ENCODE measurements at regions not wholly inside any gene's neighbourhood (a gene's known extent, or its start where the extent isn't known, plus 50 kb on each side); places are given as distances from the start of the nearest gene placed in this dataset.

- Histone ChIP-seq H3K27me3 (ENCODE audit: insufficient read depth, low read length) (no peaks in the 10 kb centered on the region), H3K4me1 (ENCODE audit: insufficient read depth, low read length) (no peaks in the 10 kb centered on the region), H2AFZ (ENCODE audit: low read depth, low read length) (no peak overlapping the region)
Observed at GRCh38 chr1:8206391-8206790, 111.5 kb upstream of the SLC45A1 start.

DNA sequence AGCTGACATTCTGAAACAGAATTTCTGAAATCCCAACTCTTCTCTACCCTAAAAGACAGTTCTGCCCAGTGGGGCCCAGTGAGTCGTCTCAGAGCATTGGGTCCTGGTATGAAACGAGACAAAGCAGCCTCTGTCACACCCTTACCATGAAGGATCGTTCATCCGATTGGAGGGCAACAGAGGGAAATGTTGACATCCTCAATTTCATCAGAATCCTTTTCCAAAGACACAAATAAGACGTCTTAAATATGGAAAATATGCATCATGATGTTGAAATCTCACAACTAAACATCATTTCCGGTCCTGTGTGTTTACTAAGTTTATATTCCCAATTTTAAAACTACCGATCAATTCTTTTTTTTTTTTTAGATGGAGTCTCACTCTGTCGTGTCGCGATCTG is 112.1 kb upstream of the SLC45A1 start:
- no peaks in the 10 kb centered on the region for H3K4me1 ChIP-seq (ENCODE audit: insufficient read depth, low read length)

More at GRCh38 chr1:8206391-8206790, 111.5 kb upstream of the SLC45A1 start:
- no peak overlapping the region for H3K4me3 ChIP-seq (ENCODE audit: low read length)
- no peaks in the 10 kb centered on the region for H3K36me3 ChIP-seq (ENCODE audit: insufficient read depth, low read length)
- H3K9me3 ChIP-seq (ENCODE audit: low read length) = no peaks in the 10 kb centered on the region

GRCh38 chr1:8204826-8205225 is 113.1 kb upstream of the SLC45A1 start:
- H3K27me3 ChIP-seq (ENCODE audit: insufficient read depth, low read length) = no peaks in the 10 kb centered on the region
- no peak overlapping the region for H3K4me3 ChIP-seq (ENCODE audit: low read length)
- H2AFZ ChIP-seq (ENCODE audit: low read depth, low read length) = no peak overlapping the region

More for the DNA sequence above, 112.1 kb upstream of the SLC45A1 start:
- H3K4me3 ChIP-seq (ENCODE audit: low read length) = no peak overlapping the region
- no peaks in the 10 kb centered on the region for H3K36me3 ChIP-seq (ENCODE audit: insufficient read depth, low read length)
- H3K27me3 ChIP-seq (ENCODE audit: insufficient read depth, low read length) = no peaks in the 10 kb centered on the region
- H2AFZ ChIP-seq (ENCODE audit: low read depth, low read length) = no peak overlapping the region
- no peaks in the 10 kb centered on the region for H3K9me3 ChIP-seq (ENCODE audit: low read length)

DNA sequence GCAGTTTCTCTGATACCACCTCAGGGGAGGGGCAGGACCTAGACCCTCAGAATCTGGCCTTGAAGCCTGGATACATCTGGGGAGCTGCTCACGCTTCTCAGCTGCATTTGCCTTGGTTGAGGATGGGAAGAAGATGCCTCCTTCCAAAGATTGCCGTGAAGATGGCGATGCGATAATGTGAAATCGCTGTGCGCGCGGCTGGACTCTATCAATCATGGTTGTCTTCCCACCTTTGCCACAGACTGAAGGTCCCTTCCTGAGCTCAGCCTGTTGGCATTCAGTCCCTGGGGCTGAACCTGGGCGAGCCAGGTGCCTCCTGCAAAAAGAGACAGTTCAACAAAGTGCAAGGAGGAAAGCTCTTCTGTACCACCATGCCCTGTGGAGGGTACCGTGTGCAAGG is 114.4 kb upstream of the SLC45A1 start:
- no peak overlapping the region for H2AFZ ChIP-seq (ENCODE audit: low read depth, low read length)
- no peak overlapping the region for H3K4me3 ChIP-seq (ENCODE audit: low read length)
- no peaks in the 10 kb centered on the region for H3K4me1 ChIP-seq (ENCODE audit: insufficient read depth, low read length)
- H3K9me3 ChIP-seq (ENCODE audit: low read length) = no peaks in the 10 kb centered on the region
- H3K27me3 ChIP-seq (ENCODE audit: insufficient read depth, low read length) = no peaks in the 10 kb centered on the region
- H3K36me3 ChIP-seq (ENCODE audit: insufficient read depth, low read length) = no peaks in the 10 kb centered on the region

More at GRCh38 chr1:8204826-8205225, 113.1 kb upstream of the SLC45A1 start:
- no peaks in the 10 kb centered on the region for H3K4me1 ChIP-seq (ENCODE audit: insufficient read depth, low read length)
- H3K36me3 ChIP-seq (ENCODE audit: insufficient read depth, low read length) = no peaks in the 10 kb centered on the region
- H3K9me3 ChIP-seq (ENCODE audit: low read length) = no peaks in the 10 kb centered on the region

- Histone ChIP-seq H3K36me3 (ENCODE audit: insufficient read depth, low read length) (no peaks in the 10 kb centered on the region), H3K9me3 (ENCODE audit: low read length) (no peaks in the 10 kb centered on the region), H2AFZ (ENCODE audit: low read depth, low read length) (no peak overlapping the region), H3K4me1 (ENCODE audit: insufficient read depth, low read length) (no peaks in the 10 kb centered on the region), H3K4me3 (ENCODE audit: low read length) (no peak overlapping the region), H3K27me3 (ENCODE audit: insufficient read depth, low read length) (no peaks in the 10 kb centered on the region)
Observed at GRCh38 chr1:8203056-8203455, 114.9 kb upstream of the SLC45A1 start.

DNA sequence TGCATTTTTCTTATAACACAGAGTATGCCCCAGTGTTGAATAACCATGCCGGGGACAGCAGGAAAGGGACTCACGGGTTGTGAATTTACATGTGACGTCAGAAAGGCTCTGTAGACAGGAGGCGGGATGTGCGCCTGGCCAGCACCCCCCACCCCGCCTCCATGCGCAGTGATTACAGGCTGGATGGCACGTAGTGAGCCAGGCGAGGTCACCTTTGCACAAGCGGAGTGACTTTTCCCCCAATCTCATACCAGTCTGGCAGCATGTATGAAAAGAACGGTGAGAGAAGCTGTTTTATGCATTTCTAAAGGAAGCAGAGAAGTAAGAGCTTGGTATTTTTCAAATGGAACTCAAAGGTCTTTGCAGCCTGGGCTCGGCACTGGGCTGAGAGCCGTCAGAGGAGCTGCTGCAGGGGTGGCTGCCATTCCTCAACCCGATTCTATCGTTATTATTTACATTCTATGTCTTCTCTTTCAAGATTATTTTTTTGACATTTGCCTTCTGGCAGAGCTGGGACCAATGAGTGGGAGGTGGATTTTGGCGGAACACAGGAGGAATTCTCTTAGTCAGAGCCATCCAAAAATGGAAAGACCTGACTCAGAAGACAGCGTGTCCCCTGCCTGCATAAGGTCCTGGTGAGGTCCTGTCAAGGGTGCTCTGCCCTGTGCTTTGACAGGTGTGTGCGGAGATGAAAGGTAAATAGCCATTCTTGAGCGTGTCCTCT is 115.6 kb upstream of the SLC45A1 start:
- no peak overlapping the region for H3K4me3 ChIP-seq (ENCODE audit: low read length)
- no peaks in the 10 kb centered on the region for H3K4me1 ChIP-seq (ENCODE audit: insufficient read depth, low read length)
- no peaks in the 10 kb centered on the region for H3K27me3 ChIP-seq (ENCODE audit: insufficient read depth, low read length)
- no peaks in the 10 kb centered on the region for H3K36me3 ChIP-seq (ENCODE audit: insufficient read depth, low read length)
- H3K9me3 ChIP-seq (ENCODE audit: low read length) = no peaks in the 10 kb centered on the region
- H2AFZ ChIP-seq (ENCODE audit: low read depth, low read length) = no peak overlapping the region

- H3K27me3 ChIP-seq (ENCODE audit: insufficient read depth, low read length) = no peaks in the 10 kb centered on the region
- no peaks in the 10 kb centered on the region for H3K4me1 ChIP-seq (ENCODE audit: insufficient read depth, low read length)
- no peak overlapping the region for H3K4me3 ChIP-seq (ENCODE audit: low read length)
- H2AFZ ChIP-seq (ENCODE audit: low read depth, low read length) = no peak overlapping the region
- no peaks in the 10 kb centered on the region for H3K9me3 ChIP-seq (ENCODE audit: low read length)
- no peaks in the 10 kb centered on the region for H3K36me3 ChIP-seq (ENCODE audit: insufficient read depth, low read length)
Observed at GRCh38 chr1:8201331-8201861, 116.5 kb upstream of the SLC45A1 start.

GRCh38 chr1:8200317-8201115 is 117.4 kb upstream of the SLC45A1 start:
- no peaks in the 10 kb centered on the region for H3K4me1 ChIP-seq (ENCODE audit: insufficient read depth, low read length)
- H3K4me3 ChIP-seq (ENCODE audit: low read length) = no peak overlapping the region
- H3K36me3 ChIP-seq (ENCODE audit: insufficient read depth, low read length) = no peaks in the 10 kb centered on the region
- no peaks in the 10 kb centered on the region for H3K9me3 ChIP-seq (ENCODE audit: low read length)
- no peak overlapping the region for H2AFZ ChIP-seq (ENCODE audit: low read depth, low read length)
- no peaks in the 10 kb centered on the region for H3K27me3 ChIP-seq (ENCODE audit: insufficient read depth, low read length)

DNA sequence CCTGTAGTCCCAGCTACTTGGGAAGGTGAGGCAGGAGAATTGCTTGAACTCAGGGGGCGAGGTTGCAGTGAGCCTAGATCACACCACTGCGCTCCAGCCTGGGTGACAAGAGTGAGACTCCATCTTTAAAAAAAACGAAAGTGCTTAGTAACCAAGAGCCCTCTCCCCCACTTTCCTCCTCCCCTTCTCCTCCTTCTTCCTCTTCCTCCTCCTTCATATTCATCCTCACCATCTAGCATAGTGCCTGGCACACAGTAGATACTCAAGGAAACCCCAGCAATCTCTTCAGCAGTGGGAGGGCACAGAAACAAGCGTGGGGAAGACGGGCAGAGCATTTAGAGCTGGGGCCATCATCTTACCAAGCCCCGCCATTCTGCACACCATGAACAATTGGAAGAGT is 119.4 kb upstream of the SLC45A1 start:
- no peaks in the 10 kb centered on the region for H3K36me3 ChIP-seq (ENCODE audit: insufficient read depth, low read length)
- H3K4me3 ChIP-seq (ENCODE audit: low read length) = no peak overlapping the region
- no peaks in the 10 kb centered on the region for H3K4me1 ChIP-seq (ENCODE audit: insufficient read depth, low read length)
- no peaks in the 10 kb centered on the region for H3K27me3 ChIP-seq (ENCODE audit: insufficient read depth, low read length)
- no peak overlapping the region for H2AFZ ChIP-seq (ENCODE audit: low read depth, low read length)
- no peaks in the 10 kb centered on the region for H3K9me3 ChIP-seq (ENCODE audit: low read length)

GRCh38 chr1:8197493-8198282 is 120.2 kb upstream of the SLC45A1 start:
- H3K4me3 ChIP-seq (ENCODE audit: low read length) = no peak overlapping the region
- H3K27me3 ChIP-seq (ENCODE audit: insufficient read depth, low read length) = no peaks in the 10 kb centered on the region
- H3K9me3 ChIP-seq (ENCODE audit: low read length) = no peaks in the 10 kb centered on the region
- no peaks in the 10 kb centered on the region for H3K4me1 ChIP-seq (ENCODE audit: insufficient read depth, low read length)
- H3K36me3 ChIP-seq (ENCODE audit: insufficient read depth, low read length) = no peaks in the 10 kb centered on the region
- H2AFZ ChIP-seq (ENCODE audit: low read depth, low read length) = no peak overlapping the region

GRCh38 chr1:8194481-8195227 is 123.3 kb upstream of the SLC45A1 start:
- H3K4me3 ChIP-seq (ENCODE audit: low read length) = no peak overlapping the region
- no peaks in the 10 kb centered on the region for H3K36me3 ChIP-seq (ENCODE audit: insufficient read depth, low read length)
- no peaks in the 10 kb centered on the region for H3K27me3 ChIP-seq (ENCODE audit: insufficient read depth, low read length)
- H2AFZ ChIP-seq (ENCODE audit: low read depth, low read length) = no peak overlapping the region
- H3K4me1 ChIP-seq (ENCODE audit: insufficient read depth, low read length) = no peaks in the 10 kb centered on the region
- H3K9me3 ChIP-seq (ENCODE audit: low read length) = no peaks in the 10 kb centered on the region

- Histone ChIP-seq H3K36me3 (ENCODE audit: insufficient read depth, low read length) (no peaks in the 10 kb centered on the region), H3K4me3 (ENCODE audit: low read length) (no peak overlapping the region), H3K4me1 (ENCODE audit: insufficient read depth, low read length) (no peaks in the 10 kb centered on the region), H3K27me3 (ENCODE audit: insufficient read depth, low read length) (no peaks in the 10 kb centered on the region), H2AFZ (ENCODE audit: low read depth, low read length) (no peak overlapping the region), H3K9me3 (ENCODE audit: low read length) (no peaks in the 10 kb centered on the region)
Observed at GRCh38 chr1:8193840-8194406, 124.0 kb upstream of the SLC45A1 start.
